HepG2 (cell line): ENCODE measurements at regions not wholly inside any gene's neighbourhood (a gene's known extent, or its start where the extent isn't known, plus 50 kb on each side); places are given as distances from the start of the nearest gene placed in this dataset.

Experiments
- BCLAF1 ChIP-seq: fragments of 450-650 bp; IDR thresholded peaks from 2 replicates; pipeline ENCODE4 v1.6.1; 2017; ENCODE audit warnings: mild to moderate bottlenecking
- CREM ChIP-seq, 2 experiments: sonication (generic) in 1 of 2; formaldehyde crosslinking in 1 of 2; IDR thresholded peaks; 2 replicates each; pipeline versions ENCODE4 v1.4.0 to v1.6.1; 2016 to 2020; ENCODE audit warnings: antibody characterized with exemption in 1 of 2, mild to moderate bottlenecking in 1 of 2, missing genetic modification reagents in 1 of 2
- EZH2 ChIP-seq: conservative IDR thresholded peaks from 2 replicates; pipeline ENCODE4 v1.6.1; 2012; ENCODE audit warnings: mild to moderate bottlenecking, low read depth, low read length, moderate library complexity
- KDM1A ChIP-seq: IDR thresholded peaks from 2 replicates; pipeline ENCODE4 v1.6.1; 2016; ENCODE audit warnings: missing compliant biosample characterization
- KLF16 ChIP-seq, 2 experiments: sonication (generic) in 1 of 2; formaldehyde crosslinking in 1 of 2; IDR thresholded peaks; 2 replicates each; pipeline versions ENCODE4 v1.6.1 to v1.8.0; 2016 to 2023; ENCODE audit warnings: missing genetic modification reagents in 2 of 2, missing compliant biosample characterization in 1 of 2
- ZNF556 ChIP-seq: sonication (generic); formaldehyde crosslinking; IDR thresholded peaks from 2 replicates; pipeline ENCODE4 v1.4.0; 2020; ENCODE audit warnings: mild to moderate bottlenecking, missing genetic modification reagents, borderline replicate concordance

GRCh38 chr21:43271452-43272020, 102.7 kb downstream of the CRYAA start:
- TF ChIP-seq CREM (IDR thresholded peaks at IDR 0.05) (no peak), CREM (CRISPR knock-in tag; IDR thresholded peaks at IDR 0.05) (no peak), KLF16 (CRISPR knock-in tag; IDR thresholded peaks at IDR 0.05) (no peak), KDM1A (CRISPR knock-in tag) (no peak), BCLAF1 (no peak), EZH2 (no peak), ZNF556 (no peak)
